Kidney (tissue), 13 donors: ENCODE measurements at regions not wholly inside any gene's neighbourhood (a gene's known extent, or its start where the extent isn't known, plus 50 kb on each side); places are given as distances from the start of the nearest gene placed in this dataset.
"Not testable (repeated sequence)": the region's sequence is repeated elsewhere in the genome, so short reads cannot be mapped to it uniquely, and the experiment has no call there.

ENCODE experiments used
- DNase-seq, 5 donors: peaks; one replicate each; pipeline ENCODE4 v3.0.0-alpha.2; 2013 to 2020
- FAIRE-seq: peaks from 2 replicates; lab custom pipeline; 2012; peaks lifted over from hg19 to GRCh38; lab: Jason Lieb, UNC
- H3K27ac ChIP-seq, 2 donors: one replicate each; pipeline ENCODE4 v1.7.0; 2013; ENCODE audit warnings: low read depth in 2 of 2, low read length in 2 of 2, inconsistent platforms in 1 of 2
- H3K27me3 ChIP-seq: one replicate; pipeline ENCODE4 v1.7.1; 2013; ENCODE audit warnings: low read length, inconsistent platforms; ENCODE audit not compliant: control insufficient read depth, insufficient read depth
- H3K36me3 ChIP-seq, 3 donors: one replicate each; pipeline versions ENCODE4 v1.7.0 to v1.7.1; 2013; ENCODE audit warnings: low read length in 3 of 3, control low read depth in 1 of 3, inconsistent platforms in 1 of 3; ENCODE audit not compliant: insufficient read depth in 3 of 3, control insufficient read depth in 2 of 3
- H3K4me1 ChIP-seq, 3 donors: one replicate each; pipeline versions ENCODE4 v1.7.0 to v1.7.1; 2013; ENCODE audit warnings: low read length in 3 of 3, inconsistent platforms in 1 of 3, low read depth in 1 of 3; ENCODE audit not compliant: control insufficient read depth in 2 of 3, insufficient read depth in 2 of 3
- H3K4me3 ChIP-seq, 3 donors: one replicate each; pipeline versions ENCODE4 v1.7.0 to v1.8.1; 2013; ENCODE audit warnings: low read length in 3 of 3, control low read depth in 1 of 3, inconsistent platforms in 1 of 3
- H3K9ac ChIP-seq, 3 donors: one replicate each; pipeline versions ENCODE4 v1.7.0 to v1.7.1; 2013; ENCODE audit warnings: low read length in 3 of 3, control low read depth in 1 of 3, inconsistent platforms in 1 of 3
- H3K9me3 ChIP-seq, 3 donors: one replicate each; pipeline versions ENCODE4 v1.7.0 to v1.7.1; 2013; ENCODE audit warnings: low read length in 3 of 3, control low read depth in 1 of 3, inconsistent platforms in 1 of 3; ENCODE audit not compliant: control insufficient read depth in 2 of 3, insufficient read depth in 1 of 3
- CTCF ChIP-seq: IDR thresholded peaks from 3 replicates; pipeline ENCODE4 v1.5.1; 2012; ENCODE audit warnings: mild to moderate bottlenecking, moderate library complexity, borderline replicate concordance; ENCODE audit not compliant: insufficient read depth; ENCODE audit errors: extremely low read depth
- intact Hi-C: fragments of 100-400 bp; cut with DNase I; formaldehyde crosslinking; loops from one replicate; pipeline ENCODE4 v1.11.1; 2022
- donor health status: control.
- donor health status: control.
- donor health status: control.
- donor health status: control.
- donor health status: control.
- donor health status: DM: yes; HTN: yes; CAD: no.
- donor health status: Normal renal cell carcinoma (clear cell type).

- H3K4me1 ChIP-seq, result no peaks in the 10 kb centered on the region
- intact Hi-C loops, result no loop called here
- no peak overlapping the region for H3K27ac ChIP-seq
- no peaks in the 10 kb centered on the region for H3K36me3 ChIP-seq
- FAIRE-seq (no peak), DNase-seq (no peak)
- no peaks in the 10 kb centered on the region for H3K9me3 ChIP-seq
- no peak overlapping the region for H3K9ac ChIP-seq
- no peak overlapping the region for H3K4me3 ChIP-seq
- no peaks in the 10 kb centered on the region for H3K27me3 ChIP-seq
- no peak for TF ChIP-seq CTCF
These were observed 715.4 kb downstream of the GRXCR1 start for GRCh38 chr4:43607827-43608461.

GRCh38 chr4:43619219-43619618 is 726.7 kb downstream of the GRXCR1 start:
- FAIRE-seq (no peak), DNase-seq (no peak)
- no peak overlapping the region for H3K9ac ChIP-seq
- no peaks in the 10 kb centered on the region for H3K36me3 ChIP-seq
- no peak overlapping the region for H3K27ac ChIP-seq
- H3K9me3 ChIP-seq, result no peaks in the 10 kb centered on the region
- H3K27me3 ChIP-seq, result no peaks in the 10 kb centered on the region
- TF ChIP-seq CTCF, result no peak
- H3K4me1 ChIP-seq, result no peaks in the 10 kb centered on the region
- no peak overlapping the region for H3K4me3 ChIP-seq
- intact Hi-C loops, result no loop called here

- H3K36me3 ChIP-seq, H3K27ac ChIP-seq, H3K4me3 ChIP-seq, H3K27me3 ChIP-seq, DNase-seq, H3K9ac ChIP-seq, intact Hi-C loops, H3K9me3 ChIP-seq, H3K4me1 ChIP-seq, FAIRE-seq: not testable (repeated sequence)
These were observed 745.4 kb downstream of the GRXCR1 start for GRCh38 chr4:43637893-43638292.

GRCh38 chr4:43651991-43652390 is 759.5 kb downstream of the GRXCR1 start:
- intact Hi-C loops, result no loop called here
- H3K36me3 ChIP-seq, result no peaks in the 10 kb centered on the region
- DNase-seq (no peak), FAIRE-seq (no peak)
- H3K27ac ChIP-seq, result no peak overlapping the region
- H3K4me3 ChIP-seq, result no peak overlapping the region
- no peaks in the 10 kb centered on the region for H3K9me3 ChIP-seq
- H3K9ac ChIP-seq, result no peak overlapping the region
- H3K4me1 ChIP-seq, result no peaks in the 10 kb centered on the region
- H3K27me3 ChIP-seq, result no peaks in the 10 kb centered on the region
- TF ChIP-seq CTCF, result no peak

GRCh38 chr4:43659547-43659946 is 767.0 kb downstream of the GRXCR1 start:
- H3K9me3 ChIP-seq, H3K9ac ChIP-seq, H3K36me3 ChIP-seq, FAIRE-seq, H3K4me1 ChIP-seq, DNase-seq, intact Hi-C loops, H3K27ac ChIP-seq, H3K4me3 ChIP-seq, H3K27me3 ChIP-seq: not testable (repeated sequence)

GRCh38 chr4:43672265-43672885 is 776.2 kb downstream of the KCTD8 start:
- H3K4me1 ChIP-seq, H3K9ac ChIP-seq, H3K4me3 ChIP-seq, FAIRE-seq, H3K9me3 ChIP-seq, H3K27ac ChIP-seq, intact Hi-C loops, H3K36me3 ChIP-seq, DNase-seq, H3K27me3 ChIP-seq: not testable (repeated sequence)
